AG04449 (cell line): ENCODE measurements at regions not wholly inside any gene's neighbourhood (a gene's known extent, or its start where the extent isn't known, plus 50 kb on each side); places are given as distances from the start of the nearest gene placed in this dataset.
"Not testable (repeated sequence)": the region's sequence is repeated elsewhere in the genome, so short reads cannot be mapped to it uniquely, and the experiment has no call there.

Source experiments
- CTCF ChIA-PET: fragments of 350-600 bp; formaldehyde crosslinking; extraction: SDS; loops from one replicate; lab custom pipeline; 2021; ENCODE audit warnings: antibody characterized with exemption; lab: Yijun Ruan, JAX
- POLR2A ChIA-PET: fragments of 400-600, 350-600 bp; formaldehyde crosslinking; extraction: SDS; loops from one replicate; lab custom pipeline; 2020; ENCODE audit warnings: antibody characterized with exemption, inconsistent platforms; lab: Yijun Ruan, JAX
- DNase-seq: peaks from one replicate; pipeline ENCODE4 v3.0.0-alpha.2; 2010; ENCODE audit warnings: low read depth, low spot score
- H3K4me3 ChIP-seq: 2 replicates; pipeline ENCODE4 v1.5.1; 2011; ENCODE audit warnings: low read depth, mild to moderate bottlenecking, control low read depth, low read length
- TF ChIP-seq, protein P1 (sequence below): IDR thresholded peaks from one replicate; pipeline ENCODE4 v1.5.1; 2011; ENCODE audit warnings: mild to moderate bottlenecking, moderate library complexity, low read length, control low read depth, inconsistent platforms; ENCODE audit not compliant: insufficient read depth; ENCODE audit errors: missing control alignments

DNA sequence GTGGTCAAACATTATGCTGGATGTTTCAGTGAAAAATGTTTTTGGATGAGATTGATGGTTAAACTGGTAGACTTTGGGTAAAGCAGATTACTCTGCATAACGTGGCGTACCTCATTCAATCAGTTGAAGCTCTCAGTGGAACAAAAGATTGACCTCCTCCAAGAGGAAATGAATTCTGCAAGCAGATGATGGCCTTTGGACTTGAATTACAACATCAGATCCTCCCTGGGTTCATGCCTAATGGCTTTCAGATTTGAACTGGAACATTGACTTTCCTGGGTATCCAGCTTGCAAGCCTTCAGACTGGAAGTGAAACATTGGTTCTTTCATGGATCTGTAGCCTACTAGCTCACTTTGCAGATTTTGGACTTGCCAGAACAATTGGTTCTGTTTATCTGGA, 169.3 kb upstream of the MALRD1 start:
- no peak overlapping the region for H3K4me3 ChIP-seq
- DNase-seq = no peak
- CTCF ChIA-PET = no interaction called here
- POLR2A ChIA-PET = no interaction called here
- TF ChIP-seq, protein P1, sequence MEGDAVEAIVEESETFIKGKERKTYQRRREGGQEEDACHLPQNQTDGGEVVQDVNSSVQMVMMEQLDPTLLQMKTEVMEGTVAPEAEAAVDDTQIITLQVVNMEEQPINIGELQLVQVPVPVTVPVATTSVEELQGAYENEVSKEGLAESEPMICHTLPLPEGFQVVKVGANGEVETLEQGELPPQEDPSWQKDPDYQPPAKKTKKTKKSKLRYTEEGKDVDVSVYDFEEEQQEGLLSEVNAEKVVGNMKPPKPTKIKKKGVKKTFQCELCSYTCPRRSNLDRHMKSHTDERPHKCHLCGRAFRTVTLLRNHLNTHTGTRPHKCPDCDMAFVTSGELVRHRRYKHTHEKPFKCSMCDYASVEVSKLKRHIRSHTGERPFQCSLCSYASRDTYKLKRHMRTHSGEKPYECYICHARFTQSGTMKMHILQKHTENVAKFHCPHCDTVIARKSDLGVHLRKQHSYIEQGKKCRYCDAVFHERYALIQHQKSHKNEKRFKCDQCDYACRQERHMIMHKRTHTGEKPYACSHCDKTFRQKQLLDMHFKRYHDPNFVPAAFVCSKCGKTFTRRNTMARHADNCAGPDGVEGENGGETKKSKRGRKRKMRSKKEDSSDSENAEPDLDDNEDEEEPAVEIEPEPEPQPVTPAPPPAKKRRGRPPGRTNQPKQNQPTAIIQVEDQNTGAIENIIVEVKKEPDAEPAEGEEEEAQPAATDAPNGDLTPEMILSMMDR = no peak

DNA sequence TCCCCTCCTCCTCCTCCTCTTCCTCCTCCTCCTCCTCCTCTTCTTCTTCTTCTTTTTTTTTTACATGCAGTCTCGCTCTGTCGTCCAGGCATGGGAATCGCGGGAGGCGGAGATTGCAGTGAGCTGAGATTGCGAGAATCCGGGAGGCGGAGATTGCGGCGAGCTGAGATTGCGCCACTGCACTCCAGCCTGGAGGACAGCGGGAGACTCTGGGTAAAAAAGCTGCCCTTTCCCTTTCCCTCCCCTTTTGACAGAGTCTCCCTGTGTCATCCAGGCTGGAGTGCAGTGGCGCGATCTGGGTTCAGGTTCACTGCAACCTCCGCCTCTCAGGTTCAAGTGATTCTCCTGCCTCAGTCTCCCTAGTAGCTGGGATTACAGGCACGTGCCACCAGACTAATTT, 168.1 kb upstream of the MALRD1 start:
- TF ChIP-seq, protein P1 = no peak
- DNase-seq = no peak
- no peak overlapping the region for H3K4me3 ChIP-seq
- POLR2A ChIA-PET = no interaction called here
- CTCF ChIA-PET = no interaction called here

DNA sequence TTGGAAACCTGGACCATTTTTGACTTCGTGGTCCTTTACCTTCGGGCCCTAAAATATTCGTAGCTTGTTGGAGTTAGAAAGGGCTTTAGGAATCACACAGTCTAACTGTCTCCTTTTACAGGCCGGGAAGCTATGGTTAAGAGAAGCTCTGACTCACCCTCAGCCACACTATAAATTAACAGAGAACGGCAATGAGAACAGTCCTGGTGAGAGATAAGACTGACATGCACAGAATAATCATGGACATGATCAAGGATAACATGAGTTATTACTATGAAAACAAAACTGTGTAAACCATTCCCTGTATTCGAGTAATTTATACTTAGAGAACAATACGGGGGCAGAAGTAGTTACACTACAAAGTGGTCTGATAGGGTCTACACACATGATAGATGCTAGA, 162.5 kb upstream of the MALRD1 start:
- DNase-seq = no peak
- H3K4me3 ChIP-seq = no peak overlapping the region
- ChIA-PET POLR2A (no interaction called here), CTCF (no interaction called here)
- TF ChIP-seq, protein P1 = no peak

DNA sequence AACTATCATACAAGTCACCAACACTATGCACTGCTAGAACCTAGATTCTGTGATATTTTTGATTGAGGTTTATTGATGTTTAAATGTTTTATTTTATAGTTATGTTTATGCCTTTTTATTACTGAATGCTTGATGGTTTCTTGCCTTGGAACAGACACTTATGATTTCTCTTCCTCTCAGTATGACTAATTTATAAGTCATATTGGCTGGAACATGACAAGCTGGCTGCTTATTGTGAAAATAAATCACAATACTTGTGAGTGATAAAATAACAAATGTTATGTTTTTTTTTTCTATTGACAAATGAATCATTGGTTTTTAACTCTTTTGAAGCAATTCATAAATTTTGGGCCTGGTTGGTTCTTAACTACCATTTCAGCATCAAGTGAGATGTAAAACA, 142.0 kb upstream of the MALRD1 start:
- POLR2A ChIA-PET = no interaction called here
- no peak for DNase-seq
- TF ChIP-seq, protein P1 = no peak
- CTCF ChIA-PET = no interaction called here
- H3K4me3 ChIP-seq = no peak overlapping the region

DNA sequence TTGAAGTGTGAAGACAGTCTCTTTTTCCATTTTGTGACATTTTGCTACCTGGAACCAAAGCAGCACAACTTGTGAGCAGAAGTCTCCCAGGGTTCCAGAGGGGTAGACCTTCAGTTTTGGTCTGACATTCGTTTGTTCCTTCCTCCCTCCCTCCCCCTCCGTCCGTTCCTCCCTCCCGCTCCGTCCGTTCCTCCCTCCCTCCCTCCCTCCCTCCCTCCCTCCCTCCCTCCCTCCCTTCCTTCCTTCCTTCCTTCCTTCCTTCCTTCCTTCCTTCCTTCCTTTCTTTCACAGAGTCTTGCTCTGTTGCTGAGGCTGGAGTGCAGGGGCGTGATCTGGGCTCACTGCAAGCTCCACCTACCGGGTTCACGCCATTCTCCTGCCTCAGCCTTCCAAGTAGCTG, 131.2 kb upstream of the MALRD1 start:
- DNase-seq, H3K4me3 ChIP-seq, CTCF ChIA-PET, POLR2A ChIA-PET: not testable (repeated sequence)

DNA sequence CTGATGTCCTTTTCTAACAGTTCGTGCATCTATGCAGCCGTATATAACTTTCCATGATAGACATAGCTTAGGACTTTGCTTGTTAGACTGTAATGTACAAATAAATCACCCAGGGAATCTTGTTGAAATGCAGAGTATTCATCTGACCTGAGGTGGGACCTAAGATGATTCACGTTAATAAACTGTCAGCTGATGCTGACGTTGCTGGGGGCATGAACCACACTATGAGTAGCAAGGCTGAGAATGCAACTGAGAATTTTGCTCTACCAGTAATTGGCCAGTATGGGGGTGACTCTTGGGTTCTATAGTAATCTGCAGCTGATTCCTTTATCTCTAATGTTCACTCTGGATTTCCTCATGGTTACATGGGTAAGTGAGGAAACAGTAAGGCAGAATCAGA, 130.1 kb upstream of the MALRD1 start:
- DNase-seq = no peak
- POLR2A ChIA-PET = no interaction called here
- CTCF ChIA-PET = no interaction called here

DNA sequence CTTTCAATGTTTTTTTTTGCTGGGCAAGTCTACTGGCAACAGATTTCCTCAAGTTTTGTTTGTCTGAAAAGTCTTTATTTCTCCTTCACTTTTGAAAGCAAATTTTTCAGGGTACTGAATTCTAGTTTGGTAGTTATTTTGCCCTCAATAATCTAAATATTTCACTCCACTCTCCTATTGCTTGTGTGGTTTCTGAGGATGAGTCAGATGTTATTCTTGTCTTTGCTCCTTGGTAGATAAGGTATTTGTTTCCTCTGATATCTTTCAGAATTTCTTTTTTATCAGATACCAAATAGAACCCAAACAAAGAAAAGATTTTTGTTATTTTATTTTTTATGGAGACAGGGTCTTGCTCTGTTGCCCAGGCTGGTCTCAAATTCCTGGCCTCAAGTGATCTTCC, 99.2 kb upstream of the MALRD1 start:
- no peak overlapping the region for H3K4me3 ChIP-seq
- DNase-seq = no peak
- CTCF ChIA-PET = no interaction called here
- POLR2A ChIA-PET = no interaction called here
- TF ChIP-seq, protein P1 = no peak

More for the DNA sequence above, 130.1 kb upstream of the MALRD1 start:
- TF ChIP-seq, protein P1 = no peak
- H3K4me3 ChIP-seq = no peak overlapping the region

DNA sequence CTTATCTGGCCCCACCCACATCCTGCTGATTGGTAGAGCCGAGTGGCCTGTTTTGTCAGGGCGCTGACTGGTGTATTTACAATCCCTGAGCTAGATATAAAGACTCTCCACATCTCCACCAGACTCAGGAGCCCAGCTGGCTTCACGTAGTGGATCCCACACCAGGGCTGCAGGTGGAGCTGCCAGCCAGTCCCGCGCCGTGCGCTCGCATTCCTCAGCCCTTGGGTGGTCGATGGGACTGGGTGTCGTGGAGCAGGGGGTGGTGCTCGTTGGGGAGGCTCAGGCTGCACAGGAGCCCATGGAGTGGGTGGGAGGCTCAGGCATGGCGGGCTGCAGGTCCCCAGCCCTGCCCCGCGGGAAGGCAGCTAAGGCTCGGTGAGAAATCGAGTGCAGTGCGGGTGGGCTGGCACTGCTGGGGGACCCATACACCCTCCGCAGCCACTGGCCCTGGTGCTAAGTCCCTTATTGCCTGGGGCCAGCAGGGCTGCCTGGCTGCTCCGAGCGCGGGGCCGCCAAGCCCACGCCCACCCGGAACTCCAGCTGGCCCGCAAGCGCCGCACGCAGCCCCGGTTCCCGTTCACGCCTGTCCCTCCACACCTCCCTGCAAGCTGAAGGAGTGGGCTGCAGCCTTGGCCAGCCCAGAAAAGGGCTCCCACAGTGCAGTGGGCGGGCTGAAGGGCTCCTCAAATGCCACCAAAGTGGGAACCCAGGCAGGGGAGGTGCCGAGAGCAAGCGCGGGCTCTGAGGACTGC, 97.4 kb upstream of the MALRD1 start:
- H3K4me3 ChIP-seq, DNase-seq, CTCF ChIA-PET, POLR2A ChIA-PET: not testable (repeated sequence)
